ENCODE measurements at regions not wholly inside any gene's neighbourhood (a gene's known extent, or its start where the extent isn't known, plus 50 kb on each side); places are given as distances from the start of the nearest gene placed in this dataset.

DNA sequence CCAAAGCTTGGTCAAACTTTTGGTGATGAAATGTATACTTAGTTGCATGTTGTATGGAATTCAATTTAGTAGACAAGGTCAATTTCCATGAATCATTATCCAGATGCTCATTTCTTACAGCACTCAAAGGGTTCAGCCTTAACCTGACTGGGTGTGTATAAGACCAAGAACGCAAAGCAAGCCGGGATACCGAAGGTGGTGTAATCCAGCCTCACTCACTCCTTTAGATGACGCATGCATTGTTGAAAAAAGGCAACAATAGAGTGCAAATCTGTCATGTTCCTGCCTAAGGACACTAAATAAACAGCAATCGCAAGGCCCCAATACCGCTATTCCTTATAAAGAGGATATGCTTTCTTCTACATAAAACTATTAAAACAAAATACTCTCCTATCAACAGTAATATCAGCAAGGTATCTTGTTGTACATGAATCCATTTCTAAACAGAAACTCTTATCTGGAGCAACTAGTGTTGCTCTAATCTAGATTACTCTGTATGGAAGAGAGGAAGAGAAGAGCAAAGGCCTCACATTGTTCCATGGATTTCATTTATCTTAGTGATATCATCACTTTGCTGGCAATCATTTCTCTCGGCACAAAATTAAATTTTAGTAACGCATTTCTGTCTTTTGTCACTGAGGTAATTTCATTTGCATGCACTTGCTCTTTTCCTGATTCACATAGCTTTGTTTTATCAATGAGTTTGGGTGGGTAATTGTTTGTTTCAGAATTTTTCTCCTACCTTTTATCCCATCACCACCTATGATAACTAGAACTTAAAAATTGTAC is 96.2 kb downstream of the PLK2 start:
- no peak for TF ChIP-seq POLR2A (IDR thresholded peaks at IDR 0.05; ENCODE audit: extremely low read depth, insufficient read length)
- TF ChIP-seq, protein P1, sequence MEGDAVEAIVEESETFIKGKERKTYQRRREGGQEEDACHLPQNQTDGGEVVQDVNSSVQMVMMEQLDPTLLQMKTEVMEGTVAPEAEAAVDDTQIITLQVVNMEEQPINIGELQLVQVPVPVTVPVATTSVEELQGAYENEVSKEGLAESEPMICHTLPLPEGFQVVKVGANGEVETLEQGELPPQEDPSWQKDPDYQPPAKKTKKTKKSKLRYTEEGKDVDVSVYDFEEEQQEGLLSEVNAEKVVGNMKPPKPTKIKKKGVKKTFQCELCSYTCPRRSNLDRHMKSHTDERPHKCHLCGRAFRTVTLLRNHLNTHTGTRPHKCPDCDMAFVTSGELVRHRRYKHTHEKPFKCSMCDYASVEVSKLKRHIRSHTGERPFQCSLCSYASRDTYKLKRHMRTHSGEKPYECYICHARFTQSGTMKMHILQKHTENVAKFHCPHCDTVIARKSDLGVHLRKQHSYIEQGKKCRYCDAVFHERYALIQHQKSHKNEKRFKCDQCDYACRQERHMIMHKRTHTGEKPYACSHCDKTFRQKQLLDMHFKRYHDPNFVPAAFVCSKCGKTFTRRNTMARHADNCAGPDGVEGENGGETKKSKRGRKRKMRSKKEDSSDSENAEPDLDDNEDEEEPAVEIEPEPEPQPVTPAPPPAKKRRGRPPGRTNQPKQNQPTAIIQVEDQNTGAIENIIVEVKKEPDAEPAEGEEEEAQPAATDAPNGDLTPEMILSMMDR (IDR thresholded peaks at IDR 0.05; ENCODE audit: low read depth, low read length): no peak
